ENCODE measurements at regions not wholly inside any gene's neighbourhood (a gene's known extent, or its start where the extent isn't known, plus 50 kb on each side); places are given as distances from the start of the nearest gene placed in this dataset.

- Mint-ChIP-seq H3K4me1 (no peaks in the 10 kb centered on the region), H3K27me3 (no peaks in the 10 kb centered on the region), H3K36me3 (no peaks in the 10 kb centered on the region), H3K9me3 (peaks cover 0 to 8% (median 5%) of the 10 kb centered on the region in 7 donors), H3K4me3 (no peak overlapping the region), H3K27ac (no peak overlapping the region)
- H3K9me3 ChIP-seq (ENCODE audit: control insufficient read depth in 2 of 2, low read length in 2 of 2) = peaks cover 0 to 2% of the 10 kb centered on the region in 2 experiments
- H3K36me3 ChIP-seq (ENCODE audit: control insufficient read depth, insufficient read depth, low read length) = no peaks in the 10 kb centered on the region
- ATAC-seq (ENCODE audit: low read depth in 2 of 2) (no peak), DNase-seq (no peak)
- H3K27me3 ChIP-seq (ENCODE audit: control insufficient read depth, insufficient read depth, low read length) = no peaks in the 10 kb centered on the region
- no peaks in the 10 kb centered on the region for H3K4me1 ChIP-seq (ENCODE audit: control insufficient read depth, insufficient read depth, low read length, poor library complexity, severe bottlenecking)
- no peak overlapping the region for H3K4me3 ChIP-seq (ENCODE audit: low read depth, low read length)
- H3K27ac ChIP-seq (ENCODE audit: insufficient read depth, low read length, poor library complexity, severe bottlenecking) = no peak overlapping the region
Measured at GRCh38 chr7:83212883-83213282, 50.2 kb upstream of the PCLO start.
